ENCODE measurements at regions not wholly inside any gene's neighbourhood (a gene's known extent, or its start where the extent isn't known, plus 50 kb on each side); places are given as distances from the start of the nearest gene placed in this dataset.
"Not testable (repeated sequence)": the region's sequence is repeated elsewhere in the genome, so short reads cannot be mapped to it uniquely, and the experiment has no call there.

GRCh38 chr4:179353786-179354185 is 1911.5 kb upstream of the AGA start:
- DNase-seq, result no peak

- no peak for DNase-seq
Measured at GRCh38 chr4:179361978-179362486, 1919.8 kb upstream of the AGA start.

- not testable (repeated sequence) for DNase-seq
Measured at GRCh38 chr4:179365932-179366331, 1923.7 kb upstream of the AGA start.

DNA sequence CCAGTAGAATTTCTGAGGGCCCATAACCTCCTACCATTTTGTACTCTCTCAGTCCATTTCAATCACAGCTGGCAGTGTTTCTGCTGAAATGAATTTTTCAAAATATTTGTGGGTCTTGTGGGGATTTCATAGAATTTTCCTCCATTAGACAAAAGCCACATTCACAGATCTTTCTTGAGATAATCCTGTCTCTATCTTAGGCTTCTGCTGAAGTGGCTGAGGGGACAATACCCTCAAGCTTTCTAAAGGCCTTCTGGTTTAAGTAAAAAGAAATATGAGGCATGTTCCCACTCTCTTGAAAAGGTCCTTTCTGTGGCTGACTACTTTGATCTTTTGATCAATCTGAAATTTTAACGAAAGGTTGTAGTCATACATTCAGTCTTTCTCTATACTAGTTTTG is 1930.0 kb upstream of the AGA start:
- DNase-seq, result no peak

GRCh38 chr4:179372746-179373145 is 1930.5 kb upstream of the AGA start:
- no peak for DNase-seq

GRCh38 chr4:179378847-179379246 is 1936.6 kb upstream of the AGA start:
- DNase-seq, result not testable (repeated sequence)

GRCh38 chr4:179392787-179393186 is 1950.5 kb upstream of the AGA start:
- no peak for DNase-seq

DNA sequence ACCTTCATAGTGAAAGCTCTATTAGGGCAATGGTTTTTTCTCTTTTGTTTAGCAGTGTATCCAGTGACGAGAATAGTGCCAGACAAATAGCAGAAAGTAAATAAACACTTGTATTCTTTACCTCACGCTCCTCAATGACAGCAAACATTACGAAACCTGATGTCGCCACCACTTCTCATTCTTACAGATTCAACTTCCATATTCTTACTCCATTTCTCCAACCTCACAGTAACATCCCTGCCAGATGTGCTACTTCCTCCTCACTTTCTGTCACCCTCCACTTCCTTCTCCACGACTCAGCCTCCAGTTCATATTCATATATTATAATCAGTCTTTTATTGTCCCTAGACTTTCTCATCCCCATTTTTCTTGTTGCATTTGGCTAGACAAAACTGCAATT is 1956.2 kb upstream of the AGA start:
- DNase-seq, result no peak

GRCh38 chr4:179399054-179399782 is 1957.0 kb upstream of the AGA start:
- DNase-seq, result no peak

- DNase-seq, result no peak
Measured at GRCh38 chr4:179415037-179415846, 1973.0 kb upstream of the AGA start.

DNA sequence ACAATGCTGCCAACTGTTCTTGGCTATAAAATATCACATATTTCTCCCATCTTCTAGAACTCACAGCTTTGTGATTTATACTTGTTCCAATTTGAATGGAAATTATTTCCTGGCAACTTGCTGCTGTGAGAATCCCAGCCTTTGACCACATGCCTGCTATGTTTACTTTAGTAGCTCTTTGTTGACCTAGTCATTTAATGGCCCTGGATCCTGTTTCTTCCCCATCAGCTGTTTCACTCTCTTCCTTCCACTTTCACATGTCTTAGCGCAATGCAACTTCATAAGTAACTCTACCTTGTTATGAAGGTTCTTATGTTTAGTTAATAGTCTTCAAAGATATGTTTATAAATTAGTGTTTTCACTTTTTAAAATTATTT is 1973.6 kb upstream of the AGA start:
- no peak for DNase-seq

- DNase-seq, result no peak
Measured at GRCh38 chr4:179417357-179417756, 1975.1 kb upstream of the AGA start.

DNA sequence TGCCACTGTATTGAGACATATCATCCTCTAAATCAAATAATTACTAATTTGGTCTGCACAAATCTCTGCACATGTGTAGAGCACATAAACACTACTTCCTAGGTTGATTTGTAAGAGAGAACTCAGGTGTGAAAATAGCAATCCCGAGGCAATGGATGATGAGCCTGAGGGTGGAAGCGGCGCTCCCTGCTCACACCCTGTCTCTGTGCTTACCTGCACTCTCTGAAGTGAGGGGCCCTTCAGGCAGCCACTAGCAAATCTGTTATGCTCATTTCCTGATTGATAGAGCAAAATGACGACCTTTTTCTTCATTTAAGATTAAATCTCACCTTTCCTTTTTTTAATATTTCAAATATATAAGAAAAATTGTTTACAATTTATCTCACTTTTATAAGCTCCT is 1995.7 kb upstream of the AGA start:
- no peak for DNase-seq

DNA sequence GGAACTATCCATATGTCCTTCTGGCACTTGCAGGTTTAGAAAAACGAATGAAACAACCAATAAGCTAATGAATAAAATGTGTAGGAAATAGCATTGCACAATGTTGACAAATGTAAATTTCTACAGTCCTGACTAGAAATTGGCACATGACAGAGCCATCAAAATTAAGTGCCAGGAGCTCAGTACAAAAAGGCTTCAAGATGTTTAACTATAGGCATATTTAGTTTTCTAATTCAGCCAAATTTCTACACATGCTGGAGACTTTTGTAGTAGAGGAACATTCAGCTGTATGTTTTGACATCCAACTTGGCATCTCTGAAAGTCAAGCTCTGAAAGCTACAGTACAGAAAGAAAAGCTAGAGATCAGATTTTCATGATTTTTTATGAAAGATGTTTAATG is 1999.4 kb upstream of the AGA start:
- no peak for DNase-seq

DNA sequence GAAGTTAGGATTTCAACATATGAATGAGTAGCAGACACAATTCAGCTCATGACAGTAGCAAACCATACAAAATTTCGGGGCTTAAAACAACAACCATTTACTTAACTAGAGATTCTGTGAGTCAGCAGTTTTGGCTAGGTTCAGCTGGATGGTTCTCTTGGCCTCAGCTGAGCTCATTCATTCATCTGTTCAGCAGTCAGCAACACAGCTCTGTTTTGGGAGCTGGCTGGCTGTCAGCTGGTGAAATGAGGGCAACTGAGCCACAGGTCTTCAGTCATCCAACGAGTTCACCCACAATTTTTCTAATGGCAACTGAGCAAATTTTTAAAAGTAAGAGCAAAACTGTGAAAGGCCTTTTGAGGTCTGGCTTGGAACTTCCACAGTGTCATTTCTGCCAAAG is 2005.1 kb upstream of the AGA start:
- no peak for DNase-seq

DNA sequence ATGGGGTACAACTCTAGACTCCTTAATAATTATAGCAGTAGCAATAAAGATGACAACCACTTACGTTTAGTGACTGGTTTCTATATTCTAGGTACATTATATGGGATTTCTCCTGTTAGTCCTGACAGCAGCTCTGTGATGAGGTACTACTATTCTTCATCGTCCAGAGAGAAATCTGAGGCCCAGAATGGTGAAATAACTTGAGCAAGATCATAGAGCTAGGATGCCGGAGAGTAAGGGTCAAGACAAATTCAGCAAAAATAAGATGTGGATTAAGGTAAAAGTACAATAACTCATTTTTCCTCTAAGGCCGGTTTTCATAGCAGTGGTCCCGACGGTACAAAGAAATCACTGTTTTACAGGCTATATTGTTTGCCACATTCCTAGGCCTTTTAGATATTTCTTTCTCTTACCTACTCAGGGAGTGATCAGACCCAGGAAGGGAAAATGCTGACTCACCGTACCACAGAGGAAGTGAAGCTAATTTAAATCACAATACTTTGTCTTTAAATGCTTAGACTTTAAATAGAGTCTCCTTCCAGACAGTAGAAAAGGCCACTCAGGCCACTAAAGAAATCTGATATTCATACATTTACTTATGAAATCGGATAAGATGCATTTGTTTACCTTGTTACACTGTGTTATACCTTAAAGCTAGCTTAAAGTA is 2023.0 kb upstream of the AGA start:
- DNase-seq, result no peak

DNA sequence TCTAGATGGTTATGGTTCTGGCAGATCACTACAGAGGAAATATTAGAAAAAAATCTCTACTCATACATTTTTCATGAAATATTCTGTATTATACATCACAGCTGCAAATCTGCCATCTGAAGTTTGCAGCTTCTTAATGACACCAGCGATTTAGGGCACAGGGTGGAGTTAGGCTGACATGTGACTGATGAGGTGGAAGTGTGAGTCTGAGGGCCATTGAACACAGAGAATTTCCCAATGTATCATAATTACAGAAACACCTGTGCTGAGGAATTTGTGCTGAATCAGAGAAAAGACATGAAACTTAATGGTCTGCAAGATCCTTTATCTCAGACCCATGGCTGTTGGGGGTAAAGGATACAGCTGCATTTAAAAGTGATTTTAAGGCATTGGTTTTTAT is 2025.6 kb upstream of the AGA start:
- DNase-seq, result no peak

DNA sequence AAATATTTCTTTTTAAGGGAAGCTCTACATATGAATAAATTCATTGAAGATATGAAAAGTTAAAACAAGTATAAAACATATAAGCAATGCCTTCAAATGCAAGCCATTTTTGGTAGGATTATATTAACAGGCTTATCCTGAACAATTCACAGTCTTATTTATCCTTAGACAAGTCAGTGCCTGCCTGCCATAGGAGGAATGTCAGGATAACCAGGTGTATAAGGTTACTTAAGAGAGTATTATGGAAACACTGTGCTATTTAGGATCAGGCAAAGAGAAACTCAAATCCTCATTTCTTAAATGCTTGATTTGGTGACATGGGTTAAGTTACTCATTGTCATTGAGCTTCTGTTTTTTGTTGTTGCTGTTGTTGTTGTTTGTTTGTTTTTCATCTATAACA is 2029.9 kb upstream of the AGA start:
- DNase-seq, result no peak

DNA sequence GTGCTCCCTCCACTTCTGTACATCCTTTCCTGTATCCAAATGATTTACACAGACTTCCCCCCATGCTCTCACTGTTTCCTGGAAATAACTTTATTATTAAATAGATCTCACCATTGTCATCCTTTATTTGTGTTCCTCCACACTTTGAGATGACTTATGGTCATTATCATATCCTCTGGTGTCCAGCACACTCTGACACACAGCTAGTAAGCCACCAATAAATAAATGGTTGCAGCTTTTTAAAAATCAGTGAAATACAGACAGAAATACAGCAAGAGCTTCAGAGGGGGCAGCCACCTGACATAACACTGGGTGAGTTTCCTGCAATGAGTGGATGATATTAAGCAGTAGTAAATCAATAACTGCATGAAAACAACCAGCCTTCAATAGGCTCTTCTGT is 2036.4 kb upstream of the AGA start:
- no peak for DNase-seq

GRCh38 chr4:179485781-179486180 is 2043.5 kb upstream of the AGA start:
- DNase-seq, result no peak

DNA sequence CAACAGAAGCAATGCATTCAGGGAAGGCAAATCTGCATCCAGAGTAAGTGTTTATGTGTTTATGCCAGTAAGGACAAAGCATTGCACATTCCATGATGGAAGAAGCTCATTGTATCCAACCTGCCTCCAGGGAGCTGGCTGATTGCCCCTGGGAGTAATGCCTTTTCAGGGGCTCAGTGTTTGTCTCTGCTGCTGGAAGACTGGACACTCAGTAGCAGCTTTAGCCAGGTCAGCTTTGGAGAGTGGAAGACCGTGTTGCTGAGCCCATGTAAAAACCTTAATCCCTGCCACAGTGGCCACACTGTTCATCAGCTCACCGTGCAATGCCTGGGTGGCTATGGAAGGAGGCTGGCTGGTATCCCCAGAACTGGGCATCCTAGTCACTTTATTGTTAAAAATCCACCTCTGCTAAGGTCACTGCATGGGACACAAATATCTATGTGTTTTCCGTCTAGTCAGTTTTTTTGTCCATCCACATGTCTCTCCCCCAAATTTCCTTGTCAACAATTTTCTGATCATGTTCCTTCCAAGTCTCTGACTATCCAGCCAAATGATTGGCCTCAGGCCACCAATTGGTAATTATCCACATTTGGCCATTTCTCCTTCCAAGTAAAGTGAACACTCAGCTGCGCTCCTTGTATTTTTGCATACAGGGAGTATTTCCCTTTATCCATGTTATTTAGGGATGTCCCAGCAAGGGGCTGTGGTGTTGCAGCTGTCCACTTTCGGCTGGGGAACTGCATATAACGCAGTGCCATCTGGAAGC is 2044.5 kb upstream of the AGA start:
- no peak for DNase-seq

- no peak for DNase-seq
Measured at GRCh38 chr4:179492260-179493080, 2050.2 kb upstream of the AGA start.
